ENCODE measurements at regions not wholly inside any gene's neighbourhood (a gene's known extent, or its start where the extent isn't known, plus 50 kb on each side); places are given as distances from the start of the nearest gene placed in this dataset.

DNA sequence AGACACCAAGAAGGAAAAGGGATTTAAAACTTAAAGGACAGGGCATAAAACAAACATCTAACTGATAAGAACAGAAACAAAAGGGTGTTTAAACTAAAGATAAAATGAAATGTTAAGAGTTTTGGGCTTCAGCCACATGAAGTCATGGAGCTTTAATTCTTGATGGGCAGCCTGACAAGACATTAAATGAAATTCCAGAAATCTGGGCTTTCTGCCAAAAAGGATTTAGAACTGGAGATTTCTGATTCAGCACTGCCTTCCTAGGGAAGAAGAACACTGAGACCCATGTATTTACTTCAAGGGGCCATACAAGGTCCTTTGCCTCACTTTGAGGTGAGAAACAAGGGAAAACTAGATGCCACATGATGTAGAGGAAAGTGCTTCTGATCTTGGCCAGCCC, 355.9 kb upstream of the RAG2 start:
- H3K27me3 ChIP-seq (ENCODE audit: control insufficient read depth, insufficient read depth), result no peaks in the 10 kb centered on the region
- intact Hi-C loops (cut with DNase I), result no loop called here
- no peak overlapping the region for H3K4me3 ChIP-seq (ENCODE audit: low read length)
- no peak for DNase-seq
- H3K27ac ChIP-seq (ENCODE audit: low read length), result no peak overlapping the region
- ATAC-seq, result no peak
- no peaks in the 10 kb centered on the region for H3K9me3 ChIP-seq (ENCODE audit: control insufficient read depth, low read length)
- H3K4me1 ChIP-seq (ENCODE audit: control insufficient read depth, insufficient read depth, low read length), result no peaks in the 10 kb centered on the region

DNA sequence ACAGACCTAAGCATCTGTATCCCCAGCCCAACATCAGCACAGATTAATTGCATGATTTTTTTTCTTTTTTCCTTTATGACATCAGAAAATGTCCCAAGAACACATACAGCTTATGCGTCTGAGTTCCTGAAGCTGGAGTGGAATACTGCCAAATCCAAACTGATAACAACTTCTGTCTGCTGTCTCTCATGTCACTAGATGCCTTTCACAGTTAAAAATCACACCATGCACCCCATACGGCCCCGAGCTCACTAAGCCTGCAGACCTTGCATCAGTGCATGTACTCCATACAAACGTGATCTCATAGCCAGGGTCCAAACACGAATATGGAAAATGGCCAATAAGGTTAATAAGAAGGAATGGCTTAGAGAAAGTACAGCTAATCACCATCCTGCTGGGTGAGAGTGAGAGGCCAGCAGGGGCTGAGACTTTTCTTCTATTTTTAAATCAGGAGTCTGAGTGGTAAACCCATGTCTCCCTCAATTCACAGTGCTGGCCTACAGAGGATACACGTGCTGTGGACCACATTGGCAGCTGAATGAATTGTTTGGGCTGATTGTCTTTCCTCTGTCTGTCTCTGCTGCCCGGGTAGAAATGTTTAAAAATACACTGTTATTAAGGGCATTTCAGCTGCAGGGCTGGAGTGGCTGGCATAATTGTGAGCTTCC, 350.6 kb upstream of the RAG2 start:
- H3K9me3 ChIP-seq (ENCODE audit: control insufficient read depth, low read length), result no peaks in the 10 kb centered on the region
- ATAC-seq, result no peak
- H3K27me3 ChIP-seq (ENCODE audit: control insufficient read depth, insufficient read depth), result no peaks in the 10 kb centered on the region
- H3K27ac ChIP-seq (ENCODE audit: low read length), result no peak overlapping the region
- no peak overlapping the region for H3K4me3 ChIP-seq (ENCODE audit: low read length)
- WGBS, result 11% methylated on average over 7 of the region's 7 CpGs
- intact Hi-C loops (cut with DNase I), result no loop called here
- H3K4me1 ChIP-seq (ENCODE audit: control insufficient read depth, insufficient read depth, low read length), result no peaks in the 10 kb centered on the region
- no peak for DNase-seq

DNA sequence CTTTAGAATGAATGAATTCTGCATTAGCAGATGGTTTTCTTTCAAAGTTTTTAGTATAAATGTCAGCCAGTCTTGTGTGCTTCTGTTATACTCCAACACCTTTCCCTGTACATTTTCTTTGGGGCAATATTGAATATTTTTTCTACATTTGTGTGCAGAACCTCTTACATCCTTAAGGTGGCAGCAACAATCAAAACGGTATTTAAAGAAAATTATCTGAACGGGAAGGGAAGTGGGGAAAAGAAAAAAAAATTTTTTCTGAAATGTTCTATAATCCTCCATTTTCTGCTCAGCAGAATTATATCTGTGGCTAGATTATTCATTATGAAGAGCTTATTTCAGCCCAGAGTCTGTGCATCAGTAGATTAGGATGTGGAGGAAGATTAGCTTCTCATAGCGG, 347.3 kb upstream of the RAG2 start:
- ATAC-seq (no peak), DNase-seq (no peak)
- Histone ChIP-seq H3K27ac (ENCODE audit: low read length) (no peak overlapping the region), H3K9me3 (ENCODE audit: control insufficient read depth, low read length) (no peaks in the 10 kb centered on the region), H3K4me3 (ENCODE audit: low read length) (no peak overlapping the region), H3K27me3 (ENCODE audit: control insufficient read depth, insufficient read depth) (no peaks in the 10 kb centered on the region), H3K4me1 (ENCODE audit: control insufficient read depth, insufficient read depth, low read length) (no peaks in the 10 kb centered on the region)
- intact Hi-C loops (cut with DNase I), result no loop called here
- 34% methylated on average over 3 of the region's 3 CpGs for WGBS

DNA sequence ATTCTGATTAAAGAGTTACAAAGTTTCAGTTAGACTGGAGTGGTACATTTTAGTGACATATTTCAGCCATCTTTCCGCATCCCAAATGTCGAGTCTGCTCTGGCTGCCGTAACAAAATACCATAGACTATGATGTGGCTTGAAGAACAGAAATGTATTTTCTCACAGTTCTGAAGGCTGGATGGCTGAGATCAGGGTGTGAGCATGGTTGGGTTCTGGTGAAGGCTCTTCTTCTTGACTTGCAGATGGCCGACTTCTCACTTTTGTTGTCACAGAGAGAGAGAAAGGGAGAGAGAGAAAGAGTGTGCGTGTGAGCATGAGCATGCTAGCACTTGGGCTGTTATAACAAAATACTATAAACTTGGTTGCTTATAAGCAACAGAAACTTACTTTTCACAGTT, 335.4 kb upstream of the RAG2 start:
- Histone ChIP-seq H3K4me3 (ENCODE audit: low read length) (no peak overlapping the region), H3K9me3 (ENCODE audit: control insufficient read depth, low read length) (no peaks in the 10 kb centered on the region), H3K4me1 (ENCODE audit: control insufficient read depth, insufficient read depth, low read length) (no peaks in the 10 kb centered on the region), H3K27ac (ENCODE audit: low read length) (no peak overlapping the region), H3K27me3 (ENCODE audit: control insufficient read depth, insufficient read depth) (no peaks in the 10 kb centered on the region)
- intact Hi-C loops (cut with DNase I), result no loop called here
- WGBS, result 94% methylated on average over 5 of the region's 5 CpGs
- DNase-seq (no peak), ATAC-seq (no peak)

DNA sequence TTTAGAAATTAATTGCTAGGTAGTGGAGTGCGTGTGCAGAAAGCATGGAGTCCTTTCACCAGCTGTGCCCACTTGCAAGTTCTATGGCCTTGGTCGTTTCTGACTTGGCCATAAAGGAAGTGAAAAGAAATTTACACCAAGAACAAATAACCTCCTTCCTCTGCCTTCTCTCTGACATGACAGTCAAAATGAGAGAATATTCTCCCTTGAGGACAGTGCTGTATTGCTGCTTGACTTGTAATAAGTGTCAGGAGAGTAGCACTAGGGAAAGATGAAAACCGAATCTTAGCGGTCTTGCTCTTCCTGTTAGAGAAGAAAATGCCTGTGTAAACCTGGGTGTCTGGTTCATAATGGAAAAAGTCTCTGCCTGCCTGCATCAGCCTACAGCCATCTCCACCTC, 333.1 kb upstream of the RAG2 start:
- WGBS, result 85% methylated on average over 4 of the region's 4 CpGs
- intact Hi-C loops (cut with DNase I), result no loop called here
- DNase-seq (no peak), ATAC-seq (no peak)
- no peaks in the 10 kb centered on the region for H3K9me3 ChIP-seq (ENCODE audit: control insufficient read depth, low read length)
- H3K4me3 ChIP-seq (ENCODE audit: low read length), result no peak overlapping the region
- no peak overlapping the region for H3K27ac ChIP-seq (ENCODE audit: low read length)
- H3K4me1 ChIP-seq (ENCODE audit: control insufficient read depth, insufficient read depth, low read length), result no peaks in the 10 kb centered on the region
- H3K27me3 ChIP-seq (ENCODE audit: control insufficient read depth, insufficient read depth), result no peaks in the 10 kb centered on the region

DNA sequence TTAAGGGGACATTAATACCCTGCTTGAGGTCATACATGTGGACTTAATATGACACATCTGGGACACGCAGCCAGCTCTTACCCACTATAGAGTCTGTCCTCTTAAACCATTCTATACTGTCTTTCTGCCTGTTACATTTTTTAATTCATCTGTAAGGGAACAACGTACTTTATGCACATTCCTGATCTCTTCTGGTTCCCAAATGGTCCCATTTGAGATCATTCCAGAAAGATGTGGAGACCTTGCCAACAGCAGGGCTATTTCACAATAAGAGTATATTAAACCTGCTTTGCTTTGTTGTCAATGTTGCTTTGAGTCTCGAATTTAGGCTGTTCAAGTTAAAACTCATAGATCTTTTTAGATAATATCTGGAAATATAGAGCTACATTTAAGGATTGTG, 332.2 kb upstream of the RAG2 start:
- DNase-seq (no peak), ATAC-seq (no peak)
- WGBS, result 58% methylated on average over 3 of the region's 3 CpGs
- Histone ChIP-seq H3K4me1 (ENCODE audit: control insufficient read depth, insufficient read depth, low read length) (no peaks in the 10 kb centered on the region), H3K9me3 (ENCODE audit: control insufficient read depth, low read length) (no peaks in the 10 kb centered on the region), H3K27ac (ENCODE audit: low read length) (no peak overlapping the region), H3K4me3 (ENCODE audit: low read length) (no peak overlapping the region), H3K27me3 (ENCODE audit: control insufficient read depth, insufficient read depth) (no peaks in the 10 kb centered on the region)
- intact Hi-C loops (cut with DNase I), result no loop called here

DNA sequence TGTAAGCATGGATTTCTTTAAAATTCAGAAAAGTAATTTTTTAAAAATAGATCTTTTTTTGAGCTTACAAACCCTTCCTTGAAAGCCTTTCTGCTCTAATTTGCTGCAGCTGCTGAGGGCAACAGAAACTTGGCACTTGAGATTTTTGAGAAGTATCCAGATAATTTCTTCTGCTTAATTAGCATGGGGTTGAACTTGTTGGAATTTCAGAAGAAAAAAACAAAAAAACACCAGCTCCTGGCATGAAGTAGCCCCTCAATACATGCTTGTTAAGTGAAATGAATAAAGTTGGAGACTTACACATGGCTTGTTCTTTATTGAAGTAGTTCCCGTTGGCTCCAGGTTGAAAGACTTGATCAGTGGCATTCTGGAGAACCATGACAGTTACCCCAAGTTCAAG, 331.4 kb upstream of the RAG2 start:
- DNase-seq (no peak), ATAC-seq (no peak)
- Histone ChIP-seq H3K9me3 (ENCODE audit: control insufficient read depth, low read length) (no peaks in the 10 kb centered on the region), H3K27ac (ENCODE audit: low read length) (no peak overlapping the region), H3K27me3 (ENCODE audit: control insufficient read depth, insufficient read depth) (no peaks in the 10 kb centered on the region), H3K4me1 (ENCODE audit: control insufficient read depth, insufficient read depth, low read length) (no peaks in the 10 kb centered on the region), H3K4me3 (ENCODE audit: low read length) (no peak overlapping the region)
- 88% methylated on average over 1 of the region's 1 CpG for WGBS
- intact Hi-C loops (cut with DNase I), result no loop called here

DNA sequence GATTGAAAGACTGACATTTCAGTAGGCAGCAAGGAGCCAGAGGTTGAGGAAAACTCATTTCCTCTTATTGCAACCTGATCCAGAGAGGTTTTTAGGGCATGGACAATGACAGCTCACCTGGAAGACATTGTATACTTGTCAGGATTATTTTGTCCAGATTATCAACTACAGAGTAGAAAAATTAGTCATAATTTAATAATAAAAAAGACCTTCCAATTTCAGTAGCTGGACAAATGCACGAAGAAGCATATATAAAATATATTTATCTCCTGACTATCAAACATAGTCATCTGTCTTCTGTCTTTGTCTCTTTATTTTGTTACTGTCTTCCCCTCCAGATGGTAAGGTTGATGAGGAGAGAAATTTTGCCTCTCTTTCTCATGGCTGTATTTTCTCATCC, 330.6 kb upstream of the RAG2 start:
- no peak overlapping the region for H3K4me3 ChIP-seq (ENCODE audit: low read length)
- H3K27ac ChIP-seq (ENCODE audit: low read length), result no peak overlapping the region
- intact Hi-C loops (cut with DNase I), result no loop called here
- 75% methylated on average over 1 of the region's 1 CpG for WGBS
- ATAC-seq (no peak), DNase-seq (no peak)
- H3K9me3 ChIP-seq (ENCODE audit: control insufficient read depth, low read length), result no peaks in the 10 kb centered on the region
- H3K4me1 ChIP-seq (ENCODE audit: control insufficient read depth, insufficient read depth, low read length), result no peaks in the 10 kb centered on the region
- no peaks in the 10 kb centered on the region for H3K27me3 ChIP-seq (ENCODE audit: control insufficient read depth, insufficient read depth)

DNA sequence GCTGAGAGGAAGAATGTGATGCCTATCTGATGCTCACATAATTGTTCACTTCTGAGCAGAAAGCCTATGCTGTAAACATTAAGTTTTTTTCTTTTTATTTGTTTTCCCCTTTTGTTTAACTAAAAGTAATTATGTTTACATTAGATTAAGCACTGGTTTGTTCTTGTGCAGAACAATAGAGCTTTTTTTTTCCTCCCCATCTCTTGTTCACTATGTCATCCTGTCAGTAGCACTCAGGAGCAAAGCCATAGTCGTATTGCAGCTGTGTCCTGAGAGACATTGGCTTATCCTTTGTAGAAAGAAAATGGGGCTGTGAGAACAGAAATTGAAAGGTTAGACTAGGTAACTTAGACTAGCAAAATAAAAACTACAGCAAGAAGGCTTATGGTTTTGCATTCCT, 301.8 kb upstream of the RAG2 start:
- Histone ChIP-seq H3K4me1 (ENCODE audit: control insufficient read depth, insufficient read depth, low read length) (no peaks in the 10 kb centered on the region), H3K4me3 (ENCODE audit: low read length) (no peak overlapping the region), H3K27me3 (ENCODE audit: control insufficient read depth, insufficient read depth) (no peaks in the 10 kb centered on the region), H3K9me3 (ENCODE audit: control insufficient read depth, low read length) (no peaks in the 10 kb centered on the region), H3K27ac (ENCODE audit: low read length) (no peak overlapping the region)
- WGBS, result 14% methylated on average over 1 of the region's 1 CpG
- no peak for DNase-seq
- intact Hi-C loops (cut with DNase I), result no loop called here
- ATAC-seq, result no peak

DNA sequence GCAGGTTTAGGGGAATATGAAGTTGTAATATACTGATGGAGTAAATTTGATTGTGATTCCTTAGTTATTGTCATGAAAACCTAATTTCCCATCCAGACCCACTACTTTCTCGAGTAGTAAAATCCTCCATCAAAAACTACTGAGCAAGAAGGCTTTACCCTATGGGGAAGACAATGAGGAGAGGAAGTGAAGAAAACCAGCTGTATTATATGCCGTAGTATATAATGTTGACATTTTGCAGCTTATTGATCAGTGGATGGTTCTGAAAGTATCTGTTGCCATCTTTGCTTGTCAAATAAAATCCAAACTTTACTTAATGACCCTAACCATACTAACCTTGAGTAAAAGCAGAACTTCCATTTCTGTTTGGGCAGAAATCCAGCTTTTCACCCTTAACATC, 292.8 kb upstream of the RAG2 start:
- no peak overlapping the region for H3K27ac ChIP-seq (ENCODE audit: low read length)
- H3K9me3 ChIP-seq (ENCODE audit: control insufficient read depth, low read length), result no peaks in the 10 kb centered on the region
- ATAC-seq (no peak), DNase-seq (no peak)
- no peaks in the 10 kb centered on the region for H3K27me3 ChIP-seq (ENCODE audit: control insufficient read depth, insufficient read depth)
- WGBS, result 56% methylated on average over 2 of the region's 2 CpGs
- no peaks in the 10 kb centered on the region for H3K4me1 ChIP-seq (ENCODE audit: control insufficient read depth, insufficient read depth, low read length)
- no peak overlapping the region for H3K4me3 ChIP-seq (ENCODE audit: low read length)
- intact Hi-C loops (cut with DNase I), result no loop called here

DNA sequence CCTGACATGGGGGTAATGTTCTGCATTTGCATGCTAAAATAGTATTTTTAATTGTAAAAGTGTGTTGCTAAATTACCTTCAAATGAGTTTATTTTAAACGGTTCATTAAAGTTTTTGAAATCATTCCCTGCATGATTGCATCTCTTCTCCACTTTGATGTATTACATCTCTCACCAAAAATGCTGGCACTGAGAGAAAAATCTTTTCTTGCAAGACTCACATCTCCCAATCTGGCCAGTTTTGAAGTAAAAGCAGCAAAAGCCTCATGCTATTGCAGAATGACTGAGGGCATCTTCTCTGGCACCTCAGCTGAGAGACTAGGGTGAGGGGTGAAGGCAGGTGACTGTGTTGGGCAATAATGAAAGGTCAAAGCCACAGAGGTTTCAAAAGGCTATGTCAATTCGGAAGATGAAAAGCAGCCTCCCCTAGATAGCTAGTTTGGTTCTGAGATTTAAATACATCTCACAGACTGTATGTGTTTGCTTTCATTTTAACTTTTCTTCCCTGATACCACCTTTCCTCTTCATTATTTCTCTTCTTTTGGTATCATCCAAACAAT, 292.2 kb upstream of the RAG2 start:
- 70% methylated on average over 2 of the region's 2 CpGs for WGBS
- H3K4me3 ChIP-seq (ENCODE audit: low read length), result no peak overlapping the region
- H3K27ac ChIP-seq (ENCODE audit: low read length), result no peak overlapping the region
- no peaks in the 10 kb centered on the region for H3K27me3 ChIP-seq (ENCODE audit: control insufficient read depth, insufficient read depth)
- ATAC-seq, result no peak
- H3K4me1 ChIP-seq (ENCODE audit: control insufficient read depth, insufficient read depth, low read length), result no peaks in the 10 kb centered on the region
- no peak for DNase-seq
- no peaks in the 10 kb centered on the region for H3K9me3 ChIP-seq (ENCODE audit: control insufficient read depth, low read length)
- intact Hi-C loops (cut with DNase I), result no loop called here

DNA sequence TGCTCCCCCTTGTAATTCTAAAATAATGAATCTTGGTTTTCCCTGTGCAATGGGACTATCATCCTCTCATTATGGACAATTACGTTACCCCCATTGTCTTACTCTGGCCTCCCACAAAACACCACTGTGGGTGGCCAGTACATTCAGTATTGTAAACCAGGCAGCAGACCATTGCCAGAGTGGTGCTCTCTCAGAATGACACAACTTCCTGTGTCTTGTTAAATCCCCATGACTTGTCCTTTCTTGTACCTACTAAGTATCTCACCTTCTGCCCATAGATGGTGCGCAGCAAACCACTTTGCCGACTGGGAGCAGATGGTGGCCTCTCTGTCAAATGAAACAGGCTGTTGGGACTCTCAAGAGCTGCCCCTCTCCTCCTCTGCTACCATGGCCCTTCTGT, 287.1 kb upstream of the RAG2 start:
- Histone ChIP-seq H3K4me3 (ENCODE audit: low read length) (no peak overlapping the region), H3K9me3 (ENCODE audit: control insufficient read depth, low read length) (no peaks in the 10 kb centered on the region), H3K27ac (ENCODE audit: low read length) (no peak overlapping the region), H3K27me3 (ENCODE audit: control insufficient read depth, insufficient read depth) (no peaks in the 10 kb centered on the region), H3K4me1 (ENCODE audit: control insufficient read depth, insufficient read depth, low read length) (no peaks in the 10 kb centered on the region)
- ATAC-seq (no peak), DNase-seq (no peak)
- intact Hi-C loops (cut with DNase I), result no loop called here
- WGBS, result 93% methylated on average over 3 of the region's 3 CpGs
